ENCODE measurements at regions not wholly inside any gene's neighbourhood (a gene's known extent, or its start where the extent isn't known, plus 50 kb on each side); places are given as distances from the start of the nearest gene placed in this dataset.

- H3K4me1 ChIP-seq (ENCODE audit: control insufficient read depth in 2 of 2, insufficient read depth in 1 of 2, low read depth in 1 of 2, low read length in 2 of 2), result no peaks in the 10 kb centered on the region
- no peak overlapping the region for H3K4me2 ChIP-seq (ENCODE audit: insufficient read depth, low read length, poor library complexity, severe bottlenecking)
- no peak overlapping the region for H3K27ac ChIP-seq (replicated peaks; ENCODE audit: low read length)
- no peak overlapping the region for H2BK15ac ChIP-seq (ENCODE audit: low read length)
- H3K36me3 ChIP-seq (replicated peaks in 1 of 2; ENCODE audit: control insufficient read depth in 2 of 2, insufficient read depth in 2 of 2, low read length in 2 of 2), result no peaks in the 10 kb centered on the region
- H3K79me1 ChIP-seq (ENCODE audit: low read depth, low read length), result no peaks in the 10 kb centered on the region
- no peak overlapping the region for H3K9ac ChIP-seq (ENCODE audit: low read depth, low read length, poor library complexity)
- no peak overlapping the region for H2BK12ac ChIP-seq (ENCODE audit: low read length)
- no peak overlapping the region for H2BK120ac ChIP-seq (ENCODE audit: low read depth, low read length)
- H3K4ac ChIP-seq (ENCODE audit: low read length), result no peak overlapping the region
- H2AFZ ChIP-seq (ENCODE audit: low read length), result no peak overlapping the region
- DNase-seq (ENCODE audit: low spot score), result no peak
- no peak overlapping the region for H4K91ac ChIP-seq (ENCODE audit: low read depth, low read length, poor library complexity)
- no peak overlapping the region for H3K14ac ChIP-seq (ENCODE audit: low read length)
- no peak overlapping the region for H4K8ac ChIP-seq (ENCODE audit: low read depth, low read length)
- no peak overlapping the region for H3K18ac ChIP-seq (ENCODE audit: low read length)
- no peaks in the 10 kb centered on the region for H3K27me3 ChIP-seq (ENCODE audit: control insufficient read depth in 3 of 3, insufficient read depth in 3 of 3, low read depth in 1 of 3, low read length in 3 of 3)
- H2BK5ac ChIP-seq (ENCODE audit: low read length), result no peak overlapping the region
- H3K23ac ChIP-seq (ENCODE audit: low read depth, low read length, poor library complexity), result no peak overlapping the region
- H3K4me3 ChIP-seq (ENCODE audit: low read length in 2 of 2), result no peak overlapping the region
- no CpG with 5 or more reads among the region's 4 CpGs for WGBS, 2 donors (ENCODE audit: extremely low coverage in 2 of 2, insufficient read length in 2 of 2, insufficient replicate concordance in 1 of 2)
- no peak overlapping the region for H2AK5ac ChIP-seq (ENCODE audit: low read depth, low read length)
- H3K9me3 ChIP-seq (replicated peaks in 1 of 2; ENCODE audit: control insufficient read depth in 2 of 2, insufficient read depth in 1 of 2, low read depth in 1 of 2, low read length in 2 of 2), result peaks cover 0 to 7% of the 10 kb centered on the region in 2 donors
Observed at GRCh38 chr16:9415545-9415944, 324.1 kb downstream of the HAPSTR1 start.

- Histone ChIP-seq H3K4me2 (ENCODE audit: insufficient read depth, low read length, poor library complexity, severe bottlenecking) (no peak overlapping the region), H3K27me3 (ENCODE audit: control insufficient read depth in 3 of 3, insufficient read depth in 3 of 3, low read depth in 1 of 3, low read length in 3 of 3) (no peaks in the 10 kb centered on the region), H3K9ac (ENCODE audit: low read depth, low read length, poor library complexity) (no peak overlapping the region), H2BK15ac (ENCODE audit: low read length) (no peak overlapping the region), H3K4me3 (ENCODE audit: low read length in 2 of 2) (no peak overlapping the region), H4K8ac (ENCODE audit: low read depth, low read length) (no peak overlapping the region), H3K4ac (ENCODE audit: low read length) (no peak overlapping the region), H3K18ac (ENCODE audit: low read length) (no peak overlapping the region), H2AK5ac (ENCODE audit: low read depth, low read length) (no peak overlapping the region), H3K9me3 (replicated peaks in 1 of 2; ENCODE audit: control insufficient read depth in 2 of 2, insufficient read depth in 1 of 2, low read depth in 1 of 2, low read length in 2 of 2) (peaks cover 0 to 7% of the 10 kb centered on the region in 2 donors), H3K27ac (replicated peaks; ENCODE audit: low read length) (no peak overlapping the region), H3K36me3 (replicated peaks in 1 of 2; ENCODE audit: control insufficient read depth in 2 of 2, insufficient read depth in 2 of 2, low read length in 2 of 2) (no peaks in the 10 kb centered on the region), H2BK5ac (ENCODE audit: low read length) (no peak overlapping the region), H2BK120ac (ENCODE audit: low read depth, low read length) (no peak overlapping the region), H3K14ac (ENCODE audit: low read length) (no peak overlapping the region), H3K23ac (ENCODE audit: low read depth, low read length, poor library complexity) (no peak overlapping the region), H3K79me1 (ENCODE audit: low read depth, low read length) (no peaks in the 10 kb centered on the region), H2BK12ac (ENCODE audit: low read length) (no peak overlapping the region), H3K4me1 (ENCODE audit: control insufficient read depth in 2 of 2, insufficient read depth in 1 of 2, low read depth in 1 of 2, low read length in 2 of 2) (no peaks in the 10 kb centered on the region), H4K91ac (ENCODE audit: low read depth, low read length, poor library complexity) (no peak overlapping the region), H2AFZ (ENCODE audit: low read length) (no peak overlapping the region)
- no peak for DNase-seq (ENCODE audit: low spot score)
- no CpG with 5 or more reads among the region's 2 CpGs for WGBS, 2 donors (ENCODE audit: extremely low coverage in 2 of 2, insufficient read length in 2 of 2, insufficient replicate concordance in 1 of 2)
Observed at GRCh38 chr16:9417898-9418297, 326.5 kb downstream of the HAPSTR1 start.

- H4K8ac ChIP-seq (ENCODE audit: low read depth, low read length), result no peak overlapping the region
- H3K79me1 ChIP-seq (ENCODE audit: low read depth, low read length), result no peaks in the 10 kb centered on the region
- WGBS, 2 donors (ENCODE audit: extremely low coverage in 2 of 2, insufficient read length in 2 of 2, insufficient replicate concordance in 1 of 2), result no CpG with 5 or more reads among the region's 3 CpGs
- no peak overlapping the region for H2AK5ac ChIP-seq (ENCODE audit: low read depth, low read length)
- no peak overlapping the region for H3K4me3 ChIP-seq (ENCODE audit: low read length in 2 of 2)
- no peak overlapping the region for H3K9ac ChIP-seq (ENCODE audit: low read depth, low read length, poor library complexity)
- no peak overlapping the region for H3K27ac ChIP-seq (replicated peaks; ENCODE audit: low read length)
- H3K36me3 ChIP-seq (replicated peaks in 1 of 2; ENCODE audit: control insufficient read depth in 2 of 2, insufficient read depth in 2 of 2, low read length in 2 of 2), result no peaks in the 10 kb centered on the region
- H3K27me3 ChIP-seq (ENCODE audit: control insufficient read depth in 3 of 3, insufficient read depth in 3 of 3, low read depth in 1 of 3, low read length in 3 of 3), result no peaks in the 10 kb centered on the region
- no peak overlapping the region for H2AFZ ChIP-seq (ENCODE audit: low read length)
- H3K23ac ChIP-seq (ENCODE audit: low read depth, low read length, poor library complexity), result no peak overlapping the region
- no peak overlapping the region for H2BK12ac ChIP-seq (ENCODE audit: low read length)
- H2BK120ac ChIP-seq (ENCODE audit: low read depth, low read length), result no peak overlapping the region
- no peak overlapping the region for H3K4ac ChIP-seq (ENCODE audit: low read length)
- no peak for DNase-seq (ENCODE audit: low spot score)
- H4K91ac ChIP-seq (ENCODE audit: low read depth, low read length, poor library complexity), result no peak overlapping the region
- no peak overlapping the region for H3K18ac ChIP-seq (ENCODE audit: low read length)
- H3K14ac ChIP-seq (ENCODE audit: low read length), result no peak overlapping the region
- H3K4me1 ChIP-seq (ENCODE audit: control insufficient read depth in 2 of 2, insufficient read depth in 1 of 2, low read depth in 1 of 2, low read length in 2 of 2), result no peaks in the 10 kb centered on the region
- H2BK5ac ChIP-seq (ENCODE audit: low read length), result no peak overlapping the region
- no peak overlapping the region for H2BK15ac ChIP-seq (ENCODE audit: low read length)
- H3K9me3 ChIP-seq (replicated peaks in 1 of 2; ENCODE audit: control insufficient read depth in 2 of 2, insufficient read depth in 1 of 2, low read depth in 1 of 2, low read length in 2 of 2), result peaks cover 0 to 7% of the 10 kb centered on the region in 2 donors
- H3K4me2 ChIP-seq (ENCODE audit: insufficient read depth, low read length, poor library complexity, severe bottlenecking), result no peak overlapping the region
Observed at GRCh38 chr16:9419161-9419560, 327.7 kb downstream of the HAPSTR1 start.

- no peak overlapping the region for H2BK5ac ChIP-seq (ENCODE audit: low read length)
- H3K9ac ChIP-seq (ENCODE audit: low read depth, low read length, poor library complexity), result no peak overlapping the region
- H3K4ac ChIP-seq (ENCODE audit: low read length), result no peak overlapping the region
- H3K4me2 ChIP-seq (ENCODE audit: insufficient read depth, low read length, poor library complexity, severe bottlenecking), result no peak overlapping the region
- no peaks in the 10 kb centered on the region for H3K79me1 ChIP-seq (ENCODE audit: low read depth, low read length)
- H4K91ac ChIP-seq (ENCODE audit: low read depth, low read length, poor library complexity), result no peak overlapping the region
- no peaks in the 10 kb centered on the region for H3K27me3 ChIP-seq (ENCODE audit: control insufficient read depth in 3 of 3, insufficient read depth in 3 of 3, low read depth in 1 of 3, low read length in 3 of 3)
- H2BK120ac ChIP-seq (ENCODE audit: low read depth, low read length), result no peak overlapping the region
- no peak overlapping the region for H3K18ac ChIP-seq (ENCODE audit: low read length)
- no peak overlapping the region for H2BK15ac ChIP-seq (ENCODE audit: low read length)
- H3K4me1 ChIP-seq (ENCODE audit: control insufficient read depth in 2 of 2, insufficient read depth in 1 of 2, low read depth in 1 of 2, low read length in 2 of 2), result no peaks in the 10 kb centered on the region
- DNase-seq (ENCODE audit: low spot score), result no peak
- H3K9me3 ChIP-seq (replicated peaks in 1 of 2; ENCODE audit: control insufficient read depth in 2 of 2, insufficient read depth in 1 of 2, low read depth in 1 of 2, low read length in 2 of 2), result no peaks in the 10 kb centered on the region
- H3K23ac ChIP-seq (ENCODE audit: low read depth, low read length, poor library complexity), result no peak overlapping the region
- no peak overlapping the region for H2BK12ac ChIP-seq (ENCODE audit: low read length)
- H2AFZ ChIP-seq (ENCODE audit: low read length), result no peak overlapping the region
- no peak overlapping the region for H3K27ac ChIP-seq (replicated peaks; ENCODE audit: low read length)
- no CpG with 5 or more reads among the region's 7 CpGs for WGBS, 2 donors (ENCODE audit: extremely low coverage in 2 of 2, insufficient read length in 2 of 2, insufficient replicate concordance in 1 of 2)
- no peak overlapping the region for H2AK5ac ChIP-seq (ENCODE audit: low read depth, low read length)
- no peaks in the 10 kb centered on the region for H3K36me3 ChIP-seq (replicated peaks in 1 of 2; ENCODE audit: control insufficient read depth in 2 of 2, insufficient read depth in 2 of 2, low read length in 2 of 2)
- H3K14ac ChIP-seq (ENCODE audit: low read length), result no peak overlapping the region
- no peak overlapping the region for H3K4me3 ChIP-seq (ENCODE audit: low read length in 2 of 2)
- H4K8ac ChIP-seq (ENCODE audit: low read depth, low read length), result no peak overlapping the region
Observed at GRCh38 chr16:9422762-9423513, 331.5 kb downstream of the HAPSTR1 start.

Measured in neuronal stem cell (in vitro differentiated cells).